Activated CD4-positive, alpha-beta T cell treated with anti-CD3 and anti-CD28 coated beads, Interleukin-2, amount 10 ng/mL, durations not matched to agents 7 days and 5 days (primary cell): ENCODE measurements at regions not wholly inside any gene's neighbourhood (a gene's known extent, or its start where the extent isn't known, plus 50 kb on each side); places are given as distances from the start of the nearest gene placed in this dataset.

Source experiments
- CTCF ChIA-PET: fragments of 350-600 bp; sonication (Branson Sonifier 250); formaldehyde crosslinking; loops from one replicate; lab custom pipeline; 2021; ENCODE audit warnings: antibody characterized with exemption; lab: Charles Lee
- POLR2A ChIA-PET: fragments of 350-600 bp; sonication (Branson Sonifier 250); formaldehyde crosslinking; loops from one replicate; lab custom pipeline; 2021; ENCODE audit warnings: antibody characterized with exemption; lab: Charles Lee
- DNase-seq: peaks from one replicate; pipeline ENCODE4 v3.0.0-alpha.2; 2020
- H3K27ac Mint-ChIP-seq: one replicate; pipeline ENCODE4 v1.8.0; 2021; ENCODE audit warnings: mild to moderate bottlenecking, moderate library complexity, mixed read lengths
- H3K27me3 Mint-ChIP-seq: one replicate; pipeline ENCODE4 v1.8.0; 2021; ENCODE audit warnings: mixed read lengths
- H3K36me3 Mint-ChIP-seq: one replicate; pipeline ENCODE4 v1.8.0; 2021; ENCODE audit warnings: low read depth, mixed read lengths
- H3K4me1 Mint-ChIP-seq: one replicate; pipeline ENCODE4 v1.8.0; 2021; ENCODE audit warnings: mixed read lengths
- H3K4me3 Mint-ChIP-seq: one replicate; pipeline ENCODE4 v1.8.0; 2021; ENCODE audit warnings: mild to moderate bottlenecking, moderate library complexity, mixed read lengths
- H3K9me3 Mint-ChIP-seq: one replicate; pipeline ENCODE4 v1.8.0; 2021; ENCODE audit warnings: mixed read lengths

DNA sequence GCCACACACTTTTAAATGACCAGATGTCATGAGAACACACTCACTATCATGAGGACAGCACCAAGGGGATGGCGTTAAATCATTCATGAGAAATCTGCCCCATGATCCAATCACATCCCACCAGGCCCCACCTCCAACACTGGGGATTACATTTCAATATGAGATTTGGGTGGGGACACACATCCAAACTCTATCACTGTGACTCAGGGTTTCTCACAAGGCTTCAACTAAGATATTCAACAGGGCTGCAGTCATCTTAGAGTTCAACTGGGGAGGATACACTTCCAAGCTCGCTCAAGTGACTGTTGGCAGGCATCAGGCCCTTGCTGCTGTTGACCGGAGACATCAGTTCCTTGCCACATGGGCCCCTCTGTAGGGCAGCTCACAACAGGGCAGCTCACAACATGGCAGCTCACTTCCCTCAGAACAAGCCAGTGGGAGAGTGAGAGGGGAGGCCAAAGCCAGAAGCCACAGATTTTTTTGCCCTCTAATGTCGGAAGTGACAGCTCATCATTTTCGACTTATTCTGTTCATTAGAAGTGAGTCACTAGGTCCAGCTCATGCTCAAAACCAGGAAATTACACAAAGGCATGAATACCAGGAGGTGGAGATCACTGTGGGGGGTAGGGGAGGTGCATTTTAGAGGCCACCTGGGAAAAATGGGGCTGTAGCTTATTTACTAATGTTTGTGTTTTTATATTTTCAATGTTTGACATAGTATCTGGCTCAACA lies 50.8 kb upstream of the PTHLH start:
- POLR2A ChIA-PET: no interaction called here
- no peaks in the 10 kb centered on the region for H3K4me1 Mint-ChIP-seq

GRCh38 chr12:28024231-28024995 lies 51.9 kb upstream of the PTHLH start:
- no peaks in the 10 kb centered on the region for H3K36me3 Mint-ChIP-seq
- CTCF ChIA-PET: interaction anchor here (0.6 to 0.7 kb wide), 3 partner anchors 43 to 755 kb away, joined by 3 to 5 read pairs (median 3); no protein-coding TSS in a partner anchor
- H3K4me3 Mint-ChIP-seq: no peak overlapping the region
- no peaks in the 10 kb centered on the region for H3K9me3 Mint-ChIP-seq
- H3K27ac Mint-ChIP-seq: no peak overlapping the region
- H3K4me1 Mint-ChIP-seq: no peaks in the 10 kb centered on the region
- H3K27me3 Mint-ChIP-seq: no peaks in the 10 kb centered on the region
- no peak for DNase-seq
- POLR2A ChIA-PET: no interaction called here

More for the DNA sequence above, 50.8 kb upstream of the PTHLH start:
- H3K36me3 Mint-ChIP-seq: no peaks in the 10 kb centered on the region
- no peak overlapping the region for H3K4me3 Mint-ChIP-seq
- no peaks in the 10 kb centered on the region for H3K27me3 Mint-ChIP-seq
- CTCF ChIA-PET: no interaction called here
- no peak for DNase-seq
- no peak overlapping the region for H3K27ac Mint-ChIP-seq
- no peaks in the 10 kb centered on the region for H3K9me3 Mint-ChIP-seq

GRCh38 chr12:28025821-28026505 lies 53.4 kb upstream of the PTHLH start:
- Mint-ChIP-seq H3K4me1 (no peaks in the 10 kb centered on the region), H3K27ac (no peak overlapping the region), H3K4me3 (no peak overlapping the region), H3K27me3 (no peaks in the 10 kb centered on the region), H3K9me3 (no peaks in the 10 kb centered on the region), H3K36me3 (no peaks in the 10 kb centered on the region)
- ChIA-PET POLR2A (no interaction called here), CTCF (no interaction called here)
- no peak for DNase-seq

GRCh38 chr12:28026701-28027100 lies 54.2 kb upstream of the PTHLH start:
- Mint-ChIP-seq H3K27ac (no peak overlapping the region), H3K4me3 (no peak overlapping the region)
- CTCF ChIA-PET: no interaction called here

DNA sequence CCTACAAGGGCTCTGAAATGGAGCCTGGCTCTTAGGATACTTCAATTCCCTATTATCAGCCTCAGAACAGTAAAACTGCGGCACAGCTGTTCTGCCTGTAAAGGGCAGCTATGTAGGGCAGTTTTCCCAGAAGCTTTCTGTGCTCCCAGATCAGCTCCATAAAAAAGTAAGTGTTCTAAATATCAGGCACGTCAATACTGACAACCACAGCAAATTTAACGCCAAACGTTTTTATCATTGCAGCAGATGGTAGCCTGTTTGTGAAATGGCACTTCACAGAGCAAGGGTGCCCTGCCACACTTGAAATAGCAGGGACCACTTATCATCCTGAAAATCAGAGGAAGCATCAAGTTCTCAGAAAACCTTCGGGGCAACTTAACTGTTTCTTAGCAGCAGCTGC lies 54.8 kb upstream of the PTHLH start:
- ChIA-PET POLR2A (no interaction called here), CTCF (no interaction called here)
- Mint-ChIP-seq H3K27me3 (no peaks in the 10 kb centered on the region), H3K36me3 (no peaks in the 10 kb centered on the region), H3K4me1 (no peaks in the 10 kb centered on the region), H3K4me3 (no peak overlapping the region), H3K9me3 (no peaks in the 10 kb centered on the region), H3K27ac (no peak overlapping the region)
- DNase-seq: no peak

More at GRCh38 chr12:28026701-28027100, 54.2 kb upstream of the PTHLH start:
- H3K9me3 Mint-ChIP-seq: no peaks in the 10 kb centered on the region
- H3K36me3 Mint-ChIP-seq: no peaks in the 10 kb centered on the region
- H3K27me3 Mint-ChIP-seq: no peaks in the 10 kb centered on the region
- POLR2A ChIA-PET: no interaction called here
- DNase-seq: no peak
- no peaks in the 10 kb centered on the region for H3K4me1 Mint-ChIP-seq

DNA sequence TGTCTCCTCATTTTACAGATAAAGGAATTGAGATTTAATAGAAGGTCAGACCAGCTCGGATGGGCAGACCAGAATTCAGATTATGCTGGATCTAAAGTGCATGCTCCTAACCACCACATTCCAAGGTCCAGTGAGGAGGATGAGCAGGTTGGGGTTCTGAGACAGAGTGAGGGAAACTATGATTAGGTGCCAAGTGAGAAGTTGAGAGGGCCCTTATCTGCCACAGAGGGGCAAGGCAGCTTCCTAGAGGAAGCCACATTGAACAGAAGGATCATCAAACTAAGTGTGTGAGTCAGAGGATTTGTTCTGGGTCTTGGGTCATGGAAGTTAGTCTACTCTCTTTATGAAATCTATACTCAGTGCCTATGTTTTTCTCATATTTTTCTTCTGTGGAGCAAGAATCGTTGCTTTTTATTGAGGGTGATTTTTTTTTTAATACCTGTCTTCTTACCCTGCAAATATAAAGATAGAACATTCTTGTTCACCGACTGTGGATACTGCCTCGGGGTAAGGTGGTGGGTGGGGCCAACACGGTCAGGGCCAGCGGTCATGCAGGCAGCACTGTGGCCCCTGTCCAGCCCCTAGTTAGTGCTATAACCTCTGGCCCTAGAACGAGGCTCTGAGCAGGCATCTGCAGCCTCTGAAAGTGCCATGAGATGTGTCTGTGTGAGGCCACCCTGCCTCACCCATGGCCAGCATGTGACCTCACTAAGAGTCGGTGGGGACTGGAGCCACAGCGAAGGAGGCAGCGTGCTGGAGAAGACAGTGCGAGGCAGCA lies 55.6 kb upstream of the PTHLH start:
- ChIA-PET CTCF (no interaction called here), POLR2A (no interaction called here)
- DNase-seq: no peak
- Mint-ChIP-seq H3K36me3 (no peaks in the 10 kb centered on the region), H3K9me3 (no peaks in the 10 kb centered on the region), H3K4me3 (no peak overlapping the region), H3K27me3 (no peaks in the 10 kb centered on the region), H3K27ac (no peak overlapping the region), H3K4me1 (no peaks in the 10 kb centered on the region)

DNA sequence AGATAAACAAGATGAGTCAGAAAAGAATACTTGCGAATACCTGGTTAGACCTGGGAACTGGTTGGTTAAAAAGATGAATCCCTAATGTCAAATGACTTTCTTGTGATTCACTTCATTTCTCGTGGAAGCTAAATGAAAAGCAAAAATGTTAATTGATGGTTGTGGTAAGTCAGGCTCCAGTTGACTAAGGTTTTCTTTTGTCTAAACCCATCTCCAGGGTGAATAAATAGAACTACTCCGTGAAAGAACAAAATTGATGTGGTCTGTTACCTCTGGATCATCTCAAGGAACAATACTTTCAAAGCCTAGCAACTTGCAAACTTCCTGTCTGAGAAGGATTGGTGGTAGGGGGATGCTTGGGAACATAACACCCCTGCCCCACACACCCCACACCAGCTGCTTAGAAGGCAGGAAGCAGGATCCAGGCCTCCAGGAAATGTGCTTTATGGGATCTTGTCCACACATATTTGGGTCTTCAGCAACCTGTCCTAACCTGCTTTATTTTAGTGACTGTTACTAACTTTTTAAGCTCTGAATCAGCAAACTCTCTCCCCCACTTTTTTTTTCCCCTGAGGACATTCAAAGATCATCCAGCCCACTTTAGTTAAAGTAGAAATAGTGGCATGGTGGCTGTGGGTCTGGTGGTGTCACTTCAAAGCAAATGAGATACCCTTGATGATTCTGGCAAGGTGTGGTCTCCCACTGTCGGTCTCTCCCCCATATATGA lies 60.4 kb upstream of the PTHLH start:
- H3K27ac Mint-ChIP-seq: no peak overlapping the region
- H3K9me3 Mint-ChIP-seq: no peaks in the 10 kb centered on the region
- no peaks in the 10 kb centered on the region for H3K27me3 Mint-ChIP-seq
- ChIA-PET POLR2A (no interaction called here), CTCF (no interaction called here)
- H3K4me1 Mint-ChIP-seq: no peaks in the 10 kb centered on the region
- no peak overlapping the region for H3K4me3 Mint-ChIP-seq
- DNase-seq: no peak
- H3K36me3 Mint-ChIP-seq: no peaks in the 10 kb centered on the region

GRCh38 chr12:28033538-28033915 lies 61.0 kb upstream of the PTHLH start:
- H3K4me1 Mint-ChIP-seq: no peaks in the 10 kb centered on the region
- DNase-seq: no peak
- no peak overlapping the region for H3K4me3 Mint-ChIP-seq
- H3K27ac Mint-ChIP-seq: no peak overlapping the region
- CTCF ChIA-PET: no interaction called here
- no peaks in the 10 kb centered on the region for H3K9me3 Mint-ChIP-seq
- no peaks in the 10 kb centered on the region for H3K36me3 Mint-ChIP-seq
- POLR2A ChIA-PET: no interaction called here
- H3K27me3 Mint-ChIP-seq: no peaks in the 10 kb centered on the region

DNA sequence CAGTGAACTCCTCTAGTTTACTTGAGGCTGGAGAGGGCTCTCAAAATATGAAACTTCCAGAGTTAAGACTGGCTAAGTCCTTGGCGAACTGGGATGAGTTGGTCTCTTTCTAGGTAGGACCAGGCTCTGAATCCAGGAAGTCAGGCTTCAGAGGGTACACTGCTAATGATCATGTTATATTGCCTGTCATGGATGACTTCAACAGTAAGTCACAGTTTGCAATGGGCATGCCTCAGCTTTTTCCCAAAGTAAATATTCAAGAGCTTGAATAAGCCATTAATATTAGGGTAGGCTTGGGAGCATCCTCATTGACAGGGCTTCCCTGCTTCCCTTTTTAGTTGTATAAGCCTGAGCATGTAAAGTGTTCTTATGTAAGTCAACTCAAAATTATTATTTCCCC lies 61.7 kb upstream of the PTHLH start:
- H3K36me3 Mint-ChIP-seq: no peaks in the 10 kb centered on the region
- no peak overlapping the region for H3K4me3 Mint-ChIP-seq
- H3K9me3 Mint-ChIP-seq: no peaks in the 10 kb centered on the region
- ChIA-PET CTCF (no interaction called here), POLR2A (no interaction called here)
- DNase-seq: no peak
- H3K4me1 Mint-ChIP-seq: no peaks in the 10 kb centered on the region
- H3K27ac Mint-ChIP-seq: no peak overlapping the region
- no peaks in the 10 kb centered on the region for H3K27me3 Mint-ChIP-seq

DNA sequence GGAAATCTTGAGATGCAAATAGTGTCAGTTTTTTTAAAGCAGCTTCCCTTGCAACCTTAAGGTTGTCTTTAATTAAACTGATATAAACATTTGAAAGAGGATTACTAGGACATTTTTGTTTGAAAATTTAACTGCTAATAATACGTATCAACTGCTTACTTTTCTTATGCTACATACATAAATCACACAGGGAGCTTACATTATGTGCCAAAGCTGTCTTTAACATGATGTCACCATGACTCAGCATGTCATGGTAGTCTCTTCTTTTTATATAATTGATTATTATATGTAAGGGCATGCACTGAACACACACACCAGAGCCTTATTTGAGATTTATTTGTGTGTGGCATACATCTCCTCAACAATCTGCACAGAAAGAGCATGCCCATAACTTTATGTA lies 63.0 kb upstream of the PTHLH start:
- Mint-ChIP-seq H3K4me1 (no peaks in the 10 kb centered on the region), H3K27me3 (no peaks in the 10 kb centered on the region), H3K4me3 (no peak overlapping the region), H3K36me3 (no peaks in the 10 kb centered on the region), H3K9me3 (no peaks in the 10 kb centered on the region), H3K27ac (no peak overlapping the region)
- POLR2A ChIA-PET: no interaction called here
- no peak for DNase-seq
- CTCF ChIA-PET: no interaction called here

DNA sequence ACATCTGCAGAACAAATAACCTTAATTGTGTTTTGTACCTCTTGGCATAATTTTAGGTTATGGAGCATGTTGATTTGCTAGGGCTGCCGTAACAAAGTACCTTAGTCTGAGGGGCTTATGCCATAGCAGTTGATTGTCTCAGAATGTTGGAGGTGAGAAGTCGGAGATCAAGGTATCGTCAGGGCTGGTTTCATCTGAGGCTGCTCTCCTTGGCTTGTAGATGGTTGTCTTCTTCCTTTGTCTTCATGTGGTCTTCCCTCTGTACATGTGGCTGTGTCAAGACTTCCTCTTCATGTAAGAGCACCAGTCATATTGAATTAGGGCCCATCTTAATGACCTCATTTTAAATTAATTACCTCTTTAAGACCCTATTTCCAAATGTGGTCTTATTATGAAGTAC lies 64.4 kb upstream of the PTHLH start:
- CTCF ChIA-PET: no interaction called here

DNA sequence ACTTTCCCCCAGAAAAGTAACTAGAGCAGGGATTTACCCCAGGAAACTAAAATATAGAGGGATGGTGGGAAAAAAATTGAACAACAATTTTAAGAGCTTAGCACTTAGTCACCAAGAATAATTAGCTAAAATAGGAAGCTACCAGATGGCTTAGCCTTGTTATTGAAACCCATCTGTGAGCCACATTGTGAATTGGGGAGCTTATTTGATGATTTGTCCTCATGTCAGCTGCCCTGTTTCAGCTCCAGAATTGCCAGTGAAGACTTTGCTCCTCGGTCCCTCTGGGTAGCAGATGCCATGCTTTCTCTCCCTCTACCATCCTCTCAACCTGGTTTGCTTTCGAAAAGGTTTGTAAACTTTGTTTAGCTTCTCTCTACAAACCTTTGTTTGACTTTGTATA lies 67.7 kb upstream of the PTHLH start:
- Mint-ChIP-seq H3K9me3 (no peaks in the 10 kb centered on the region), H3K27ac (no peak overlapping the region), H3K4me3 (no peak overlapping the region), H3K36me3 (no peaks in the 10 kb centered on the region), H3K27me3 (peaks cover 2% of the 10 kb centered on the region), H3K4me1 (no peaks in the 10 kb centered on the region)
- no peak for DNase-seq
- POLR2A ChIA-PET: no interaction called here
- CTCF ChIA-PET: no interaction called here

More for the DNA sequence above, 64.4 kb upstream of the PTHLH start:
- DNase-seq: no peak
- POLR2A ChIA-PET: no interaction called here
- Mint-ChIP-seq H3K4me3 (no peak overlapping the region), H3K27me3 (no peaks in the 10 kb centered on the region), H3K36me3 (no peaks in the 10 kb centered on the region), H3K9me3 (no peaks in the 10 kb centered on the region), H3K27ac (no peak overlapping the region), H3K4me1 (no peaks in the 10 kb centered on the region)
